Adrenal gland (tissue), 9 donors: ENCODE measurements at regions not wholly inside any gene's neighbourhood (a gene's known extent, or its start where the extent isn't known, plus 50 kb on each side); places are given as distances from the start of the nearest gene placed in this dataset.

Source experiments
- DNase-seq, 7 donors: peaks; one replicate each; pipeline ENCODE4 v3.0.0-alpha.2; 2019 to 2020
- H3K27ac ChIP-seq, 5 donors: fragments of 200-600 bp; sonication (generic) in 4 of 5; 1 replicate in 3 of 5; 2 replicates in 2 of 5; pipeline versions ENCODE4 v1.5.1 to v1.8.0; 2016 to 2020; ENCODE audit warnings: mild to moderate bottlenecking in 1 of 5
- H3K27me3 ChIP-seq: fragments of 200-600 bp; 2 replicates; pipeline ENCODE4 v1.8.0; 2021
- H3K36me3 ChIP-seq, 2 donors: fragments of 200-600 bp; replicated peaks in 1 of 2; 1 replicate in 1 of 2; 2 replicates in 1 of 2; pipeline versions ENCODE4 v1.5.1 to v1.8.0; 2018 to 2022
- H3K4me1 ChIP-seq, 2 donors: fragments of 200-600 bp; replicated peaks in 1 of 2; 1 replicate in 1 of 2; 2 replicates in 1 of 2; pipeline versions ENCODE4 v1.5.1 to v1.8.0; 2018 to 2021
- H3K4me3 ChIP-seq, 4 donors: fragments of 200-600 bp; sonication (generic) in 3 of 4; one replicate each; pipeline ENCODE4 v1.5.1; 2016 to 2018
- H3K9me3 ChIP-seq, 3 donors: fragments of 200-600 bp; sonication (generic) in 1 of 3; replicated peaks in 1 of 3; 1 replicate in 2 of 3; 2 replicates in 1 of 3; pipeline versions ENCODE4 v1.5.1 to v1.8.0; 2016 to 2021
- CTCF ChIP-seq, 6 experiments: fragments of 450-650 bp in 4 of 6; fragments of 200-600 bp in 2 of 6; sonication (generic) in 1 of 6; IDR thresholded peaks; 1 replicate in 5 of 6; 2 replicates in 1 of 6; pipeline versions ENCODE4 v1.5.1 to v1.8.0; 2016 to 2021; ENCODE audit warnings: antibody characterized with exemption in 6 of 6, mild to moderate bottlenecking in 2 of 6, moderate library complexity in 1 of 6
- POLR2A ChIP-seq, 2 donors: fragments of 450-650 bp; IDR thresholded peaks; one replicate each; pipeline ENCODE4 v1.6.1; 2017; ENCODE audit warnings: antibody characterized with exemption in 2 of 2, mild to moderate bottlenecking in 2 of 2, moderate library complexity in 1 of 2
- WGBS, 4 donors: extraction: QIAGEN DNeasy Blood & Tissue Kit in 2 of 4; methylation state at CpG; one replicate each; pipeline versions ENCODE4 v1.1.5 to v1.1.7; 2013 to 2017; 5-methylcytosine and 5-hydroxymethylcytosine counted together
- intact Hi-C, 2 donors: fragments of 100-400 bp; cut with DNase I; formaldehyde crosslinking; loops; one replicate each; pipeline versions ENCODE4 v1.14.1 to v1.15.0; 2022 to 2023
- donor health status: healthy with polysubstance abuse.
- donor health status: Bipolar disorder and iron deficiency.
- donor health status: DM: yes; HTN: yes; CAD: no.
- donor health status: DM: no; HTN: no; CAD: no.
- donor health status: DM: no; HTN: no; CAD: no.

GRCh38 chr6:137699031-137699683 is 167.9 kb upstream of the TNFAIP3 start:
- peak overlapping the region in 3 of 5 donors; percentile 15 to 74 (median 51) for H3K27ac ChIP-seq
- 53 to 58% (median 55%) methylated on average over 5 of the region's 5 CpGs for WGBS, 4 donors
- no peak for TF ChIP-seq CTCF (IDR thresholded peaks at IDR 0.05)
- TF ChIP-seq POLR2A (IDR thresholded peaks at IDR 0.05) = no peak

GRCh38 chr6:137700161-137700560 is 166.9 kb upstream of the TNFAIP3 start:
- TF ChIP-seq POLR2A (IDR thresholded peaks at IDR 0.05) (no peak), CTCF (IDR thresholded peaks at IDR 0.05) (no peak)
- H3K4me3 ChIP-seq = no peak overlapping the region
- no peaks in the 10 kb centered on the region for H3K36me3 ChIP-seq
- no peaks in the 10 kb centered on the region for H3K27me3 ChIP-seq
- intact Hi-C loops = no loop called here
- 81 to 90% (median 86%) methylated on average over 1 of the region's 1 CpG for WGBS, 4 donors
- H3K27ac ChIP-seq = peak overlapping the region in 1 of 5 donors; percentile 40
- H3K4me1 ChIP-seq = no peaks in the 10 kb centered on the region
- no peaks in the 10 kb centered on the region for H3K9me3 ChIP-seq
- DNase-seq = no peak

More at GRCh38 chr6:137699031-137699683, 167.9 kb upstream of the TNFAIP3 start:
- H3K27me3 ChIP-seq = no peaks in the 10 kb centered on the region
- H3K4me1 ChIP-seq = no peaks in the 10 kb centered on the region
- DNase-seq = peak in 1 of 7 donors; percentile 30
- intact Hi-C loops = no loop called here
- no peaks in the 10 kb centered on the region for H3K36me3 ChIP-seq
- H3K9me3 ChIP-seq = no peaks in the 10 kb centered on the region
- H3K4me3 ChIP-seq = no peak overlapping the region

- no peak overlapping the region for H3K4me3 ChIP-seq
- intact Hi-C loops = no loop called here
- H3K4me1 ChIP-seq = no peaks in the 10 kb centered on the region
- no peak for DNase-seq
- no peaks in the 10 kb centered on the region for H3K36me3 ChIP-seq
- 57 to 76% (median 62%) methylated on average over 7 of the region's 7 CpGs for WGBS, 4 donors
- H3K27ac ChIP-seq = no peak overlapping the region
- no peaks in the 10 kb centered on the region for H3K27me3 ChIP-seq
- TF ChIP-seq POLR2A (IDR thresholded peaks at IDR 0.05) = no peak
- H3K9me3 ChIP-seq = no peaks in the 10 kb centered on the region
Observed at GRCh38 chr6:137700751-137701477, 166.1 kb upstream of the TNFAIP3 start.

- Histone ChIP-seq H3K36me3 (no peaks in the 10 kb centered on the region), H3K4me1 (no peaks in the 10 kb centered on the region), H3K4me3 (no peak overlapping the region), H3K9me3 (no peaks in the 10 kb centered on the region), H3K27ac (no peak overlapping the region), H3K27me3 (no peaks in the 10 kb centered on the region)
- WGBS, 4 donors = 87 to 96% (median 92%) methylated on average over 2 of the region's 2 CpGs
- TF ChIP-seq CTCF (IDR thresholded peaks at IDR 0.05) (no peak), POLR2A (IDR thresholded peaks at IDR 0.05) (no peak)
- DNase-seq = no peak
- intact Hi-C loops = no loop called here
Observed at GRCh38 chr6:137701942-137702341, 165.1 kb upstream of the TNFAIP3 start.
